ENCODE measurements at regions not wholly inside any gene's neighbourhood (a gene's known extent, or its start where the extent isn't known, plus 50 kb on each side); places are given as distances from the start of the nearest gene placed in this dataset.

GRCh38 chr2:129334128-129334527 is 645.3 kb upstream of the RAB6C start:
- TF ChIP-seq CTCF (IDR thresholded peaks at IDR 0.05; ENCODE audit: insufficient read depth, low read depth, low read length, missing control alignments), result no peak
- no peak overlapping the region for H3K4me3 ChIP-seq (ENCODE audit: low read length)
- no peak for DNase-seq (ENCODE audit: low read depth)

GRCh38 chr2:129334696-129335410 is 644.6 kb upstream of the RAB6C start:
- no peak for TF ChIP-seq CTCF (IDR thresholded peaks at IDR 0.05; ENCODE audit: insufficient read depth, low read depth, low read length, missing control alignments)

GRCh38 chr2:129336276-129336675 is 643.2 kb upstream of the RAB6C start:
- TF ChIP-seq CTCF (IDR thresholded peaks at IDR 0.05; ENCODE audit: insufficient read depth, low read depth, low read length, missing control alignments), result no peak
- no peak overlapping the region for H3K4me3 ChIP-seq (ENCODE audit: low read length)
- no peak for DNase-seq (ENCODE audit: low read depth)

More at GRCh38 chr2:129334696-129335410, 644.6 kb upstream of the RAB6C start:
- DNase-seq (ENCODE audit: low read depth), result no peak
- no peak overlapping the region for H3K4me3 ChIP-seq (ENCODE audit: low read length)

- no peak for DNase-seq (ENCODE audit: low read depth)
- H3K4me3 ChIP-seq (ENCODE audit: low read length), result no peak overlapping the region
- no peak for TF ChIP-seq CTCF (IDR thresholded peaks at IDR 0.05; ENCODE audit: insufficient read depth, low read depth, low read length, missing control alignments)
These were observed 642.4 kb upstream of the RAB6C start for GRCh38 chr2:129337076-129337475.

GRCh38 chr2:129345540-129345939 is 633.9 kb upstream of the RAB6C start:
- H3K4me3 ChIP-seq (ENCODE audit: low read length), result no peak overlapping the region
- DNase-seq (ENCODE audit: low read depth), result no peak
- no peak for TF ChIP-seq CTCF (IDR thresholded peaks at IDR 0.05; ENCODE audit: insufficient read depth, low read depth, low read length, missing control alignments)

GRCh38 chr2:129347486-129348217 is 631.8 kb upstream of the RAB6C start:
- DNase-seq (ENCODE audit: low read depth), result no peak
- no peak overlapping the region for H3K4me3 ChIP-seq (ENCODE audit: low read length)
- no peak for TF ChIP-seq CTCF (IDR thresholded peaks at IDR 0.05; ENCODE audit: insufficient read depth, low read depth, low read length, missing control alignments)

Data from epithelial cell of esophagus (primary cell).